Stimulated activated CD4-positive, alpha-beta T cell treated with anti-CD3 and anti-CD28 coated beads, Interleukin-12 subunit alpha, Interleukin-12 subunit beta, amount 100 ng/mL, for 24 hours (primary cell): ENCODE measurements at regions not wholly inside any gene's neighbourhood (a gene's known extent, or its start where the extent isn't known, plus 50 kb on each side); places are given as distances from the start of the nearest gene placed in this dataset.
"Not testable (repeated sequence)": the region's sequence is repeated elsewhere in the genome, so short reads cannot be mapped to it uniquely, and the experiment has no call there.

Experiments
- DNase-seq, 2 experiments: peaks; one replicate each; pipeline ENCODE4 v3.0.0-alpha.2; 2020; ENCODE audit warnings: low read depth in 2 of 2

GRCh38 chr6:113695516-113695915 is 161.6 kb upstream of the MARCKS start:
- DNase-seq, result no peak

- no peak for DNase-seq
These were observed 160.2 kb upstream of the MARCKS start for GRCh38 chr6:113696960-113697359.

DNA sequence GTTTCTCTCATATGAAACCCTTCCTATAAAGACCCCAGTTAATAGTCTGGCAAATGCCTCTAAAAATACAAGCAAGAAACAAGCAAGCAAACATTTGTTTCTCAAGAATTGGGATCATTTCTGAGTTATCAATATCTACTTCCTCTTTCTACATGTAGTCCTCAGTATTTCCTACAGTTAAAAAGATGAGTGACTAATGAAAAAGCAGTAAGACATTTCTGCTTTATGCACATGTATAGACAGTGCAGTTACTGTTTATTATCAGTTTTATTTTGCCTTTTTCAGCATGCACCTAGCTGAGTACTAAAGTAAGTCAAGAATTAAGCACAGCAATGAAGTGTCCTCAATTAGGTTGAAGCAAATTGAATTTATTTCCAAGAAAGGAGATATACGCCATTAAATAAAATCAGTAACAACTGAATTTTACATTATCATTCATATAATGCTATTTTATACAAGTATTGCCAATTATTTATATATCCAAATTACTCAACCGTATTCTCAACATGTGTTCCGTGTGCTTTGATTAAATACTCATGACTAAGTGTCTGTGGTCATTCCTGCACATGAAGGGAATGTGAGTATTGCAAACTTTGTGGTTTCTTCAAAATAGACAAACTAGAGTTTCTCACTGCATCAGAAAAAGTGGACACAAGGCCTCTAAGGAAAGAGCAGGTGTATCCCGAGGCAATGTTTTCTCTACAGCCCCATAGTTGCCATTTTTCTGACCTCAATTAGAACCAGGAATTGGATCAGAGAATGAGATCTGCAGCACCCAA is 159.3 kb upstream of the MARCKS start:
- DNase-seq, result no peak

DNA sequence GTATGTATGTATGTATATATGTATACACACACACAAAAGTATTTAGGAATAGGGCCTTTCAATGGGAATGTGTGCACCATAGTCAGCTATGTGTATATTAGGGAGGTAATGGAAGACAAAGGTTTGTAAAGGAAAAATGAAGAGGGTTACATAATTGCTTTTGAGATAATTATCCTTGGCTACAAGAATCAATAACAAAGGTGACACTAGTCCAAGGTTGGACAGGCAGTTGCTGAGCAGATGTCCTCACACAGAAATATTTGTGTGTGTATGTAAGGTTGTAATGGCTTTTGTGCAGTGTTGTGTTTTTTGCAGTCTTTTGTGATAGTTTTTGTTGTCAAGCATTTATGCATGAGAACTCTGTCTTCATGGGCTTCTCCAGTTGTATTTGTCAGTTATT is 157.9 kb upstream of the MARCKS start:
- no peak for DNase-seq

DNA sequence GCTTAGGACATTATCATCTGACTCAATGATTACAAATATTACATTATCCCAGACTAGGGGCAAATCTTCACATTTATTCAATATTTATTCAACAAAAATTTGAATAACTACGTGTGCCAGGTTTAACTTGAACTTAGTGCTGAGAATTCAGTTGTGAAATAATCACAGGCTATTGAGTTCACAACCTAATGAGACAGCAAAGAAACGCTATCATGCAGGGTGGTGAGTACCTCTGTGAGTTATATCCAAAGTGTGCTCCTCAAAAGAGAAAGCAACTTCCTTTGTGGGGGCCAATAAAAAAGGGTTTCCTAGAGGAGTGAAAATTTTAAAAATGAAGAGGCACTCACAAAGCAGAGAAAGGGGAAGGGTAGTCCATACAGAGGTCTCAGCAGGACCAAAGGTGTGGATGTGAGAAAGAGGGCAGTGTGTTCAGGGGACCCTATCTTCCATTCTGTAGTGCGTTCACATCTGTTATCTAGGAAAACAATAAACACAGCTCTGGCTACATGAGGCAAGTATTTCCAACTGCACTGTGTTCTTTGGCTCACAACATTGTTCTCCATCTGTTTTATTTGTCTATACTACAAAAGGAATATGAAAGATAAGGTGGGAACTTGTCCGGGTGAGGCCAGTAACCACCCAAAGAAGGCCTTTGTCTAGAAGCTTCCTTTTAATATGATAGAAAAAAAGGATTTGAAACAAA is 155.4 kb upstream of the MARCKS start:
- no peak for DNase-seq

DNA sequence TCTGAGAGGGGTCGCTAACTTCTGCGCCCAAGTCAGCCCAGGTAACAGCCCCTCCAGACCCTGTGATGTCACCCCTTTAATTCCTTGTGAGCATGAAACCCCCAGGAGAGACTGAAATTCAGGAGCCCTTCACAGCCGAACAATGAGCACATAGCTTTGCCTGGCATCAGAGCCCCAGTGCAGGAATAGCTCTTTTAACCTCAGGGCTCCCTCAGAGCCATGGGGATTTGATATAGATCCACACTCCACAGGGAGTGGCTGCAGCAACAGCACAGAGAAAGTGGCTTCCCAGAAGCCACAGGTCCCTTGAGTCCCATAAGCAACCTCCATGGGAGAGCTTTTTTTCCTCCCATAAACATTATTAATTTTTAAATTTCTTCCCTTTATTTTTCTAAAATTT is 150.0 kb upstream of the MARCKS start:
- no peak for DNase-seq

GRCh38 chr6:113709936-113710509 is 147.1 kb upstream of the MARCKS start:
- DNase-seq, result no peak

DNA sequence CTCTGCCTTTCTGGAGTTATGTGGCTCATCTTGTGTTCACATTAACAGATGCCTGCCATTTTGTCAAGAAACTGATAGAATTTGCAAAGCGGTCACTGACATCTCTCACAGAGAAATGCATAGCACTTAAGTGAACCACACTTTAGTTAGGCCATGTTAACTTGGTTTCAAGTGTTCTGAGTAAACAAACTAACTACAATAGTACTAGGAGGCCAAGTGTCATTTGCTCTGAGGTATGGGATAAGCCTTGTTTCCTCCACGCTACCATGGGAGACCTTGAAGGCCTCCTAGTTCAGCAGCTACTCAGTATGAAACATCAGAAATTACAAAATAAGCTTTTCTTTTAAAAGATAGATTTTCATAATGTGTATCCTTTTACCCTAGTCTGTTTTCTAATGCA is 143.5 kb upstream of the MARCKS start:
- DNase-seq, result no peak

DNA sequence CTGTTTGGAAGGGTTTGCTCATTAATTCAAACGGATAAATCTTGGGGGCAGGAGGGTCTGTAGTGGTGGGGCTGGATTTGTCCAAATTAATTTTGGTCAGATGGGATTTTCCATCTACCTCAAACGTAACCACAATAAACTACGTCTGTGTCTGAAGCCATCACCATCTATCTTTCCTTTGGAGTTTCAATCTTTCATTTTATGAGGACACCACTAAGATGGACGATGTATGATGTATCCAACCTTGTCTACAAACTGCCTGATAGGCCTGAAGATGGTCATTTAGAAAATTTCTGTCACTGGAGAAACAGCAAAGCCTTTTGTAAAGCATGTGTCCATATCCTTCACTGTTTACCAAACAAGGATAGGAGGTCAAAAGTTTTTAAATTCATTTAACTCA is 138.6 kb upstream of the MARCKS start:
- no peak for DNase-seq

DNA sequence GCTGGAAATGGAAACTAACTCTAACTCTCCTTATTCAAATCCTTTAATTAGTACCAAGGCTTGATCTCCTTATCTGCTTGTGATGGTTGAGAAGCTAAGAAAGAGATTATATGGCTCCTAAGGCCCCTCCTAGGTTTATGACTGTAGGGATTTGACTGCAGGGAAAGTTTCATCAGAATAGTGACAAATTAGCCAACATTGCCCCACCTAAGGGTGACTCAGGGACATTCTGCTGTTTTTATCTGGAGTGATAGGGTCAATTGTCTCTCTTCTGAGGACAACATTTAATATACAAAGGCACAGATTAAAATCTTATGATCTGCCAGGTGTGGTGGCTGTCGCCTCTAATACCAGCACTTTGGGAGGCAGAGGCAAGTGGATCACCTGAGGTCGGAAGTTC is 138.1 kb upstream of the MARCKS start:
- no peak for DNase-seq

- DNase-seq, result no peak
These were observed 137.6 kb upstream of the MARCKS start for GRCh38 chr6:113719545-113719944.

DNA sequence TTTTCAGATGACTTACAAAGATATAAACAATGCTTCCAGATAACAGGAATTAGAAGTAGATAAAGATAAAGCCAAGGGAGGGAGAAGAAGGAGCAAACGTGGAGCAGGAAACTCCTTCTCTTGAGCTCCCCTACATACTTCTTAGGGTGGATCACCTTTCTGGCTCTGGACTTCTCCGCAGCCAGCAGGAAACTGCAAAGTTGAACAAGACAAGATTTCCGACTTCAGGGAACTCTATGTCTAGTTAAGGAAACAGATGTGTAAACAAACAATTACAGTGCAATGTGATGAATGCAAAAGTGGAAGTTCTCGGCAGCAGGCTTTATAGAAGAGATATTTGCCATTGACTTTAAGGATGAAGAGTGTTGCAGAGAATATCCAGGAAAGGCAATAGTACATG is 134.0 kb upstream of the MARCKS start:
- DNase-seq, result no peak

- not testable (repeated sequence) for DNase-seq
These were observed 132.2 kb upstream of the MARCKS start for GRCh38 chr6:113724927-113725326.

GRCh38 chr6:113731541-113731940 is 125.6 kb upstream of the MARCKS start:
- no peak for DNase-seq

GRCh38 chr6:113732384-113732966 is 124.7 kb upstream of the MARCKS start:
- no peak for DNase-seq

DNA sequence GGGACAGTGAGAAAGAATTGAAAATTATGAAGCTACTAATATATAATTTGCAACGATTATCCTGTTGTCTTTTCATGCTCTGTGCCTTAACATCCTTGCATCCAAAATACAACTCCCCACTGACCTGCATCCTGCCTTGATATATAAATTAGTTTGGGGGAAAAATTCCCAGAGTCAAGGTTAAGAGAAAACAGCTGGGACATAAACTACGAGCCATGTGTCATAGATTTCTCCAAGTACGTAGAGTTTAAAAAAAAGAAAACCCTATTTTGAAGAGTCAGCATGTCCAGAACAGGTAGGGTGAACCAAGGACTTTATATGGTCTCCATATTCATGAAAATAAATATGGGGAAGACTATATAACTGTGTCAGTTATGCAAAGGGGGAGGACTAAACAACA is 123.8 kb upstream of the MARCKS start:
- no peak for DNase-seq

DNA sequence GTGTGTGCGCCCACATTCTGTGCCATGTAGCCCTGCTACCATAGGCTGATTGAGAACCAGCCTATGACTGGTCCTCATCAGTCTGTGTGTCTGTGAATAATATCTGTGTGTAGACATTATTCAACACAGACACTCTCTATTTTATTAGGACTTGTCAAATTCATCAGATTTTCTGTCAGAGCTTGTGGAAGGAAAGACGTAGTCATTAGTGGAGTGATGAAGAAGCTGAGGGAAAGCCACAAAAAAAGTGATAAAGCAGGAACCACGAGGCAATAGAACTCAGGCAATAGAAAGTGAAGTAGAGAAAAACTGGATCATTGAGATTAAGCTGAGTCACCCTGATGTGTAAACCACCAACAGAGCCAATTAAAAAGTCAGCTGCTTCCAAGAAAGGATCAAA is 122.2 kb upstream of the MARCKS start:
- no peak for DNase-seq

DNA sequence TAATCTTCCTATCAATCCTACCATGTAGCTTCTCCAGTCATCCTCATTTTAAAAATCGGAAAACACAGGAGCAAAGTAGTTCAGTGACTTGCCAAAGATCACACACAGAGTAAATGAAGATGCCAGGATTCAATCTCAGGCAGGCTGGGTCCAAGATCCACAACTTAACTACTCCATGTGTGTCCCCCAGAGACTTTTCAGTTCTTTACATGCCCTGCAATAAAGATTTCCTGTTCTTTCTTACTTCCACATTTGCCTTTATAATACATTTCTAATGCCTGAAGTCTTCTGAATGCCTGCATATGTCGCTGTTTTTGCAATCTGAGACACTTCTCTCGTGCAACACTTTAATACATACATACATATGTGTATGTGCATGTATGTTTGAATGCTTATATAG is 121.7 kb upstream of the MARCKS start:
- DNase-seq, result no peak

DNA sequence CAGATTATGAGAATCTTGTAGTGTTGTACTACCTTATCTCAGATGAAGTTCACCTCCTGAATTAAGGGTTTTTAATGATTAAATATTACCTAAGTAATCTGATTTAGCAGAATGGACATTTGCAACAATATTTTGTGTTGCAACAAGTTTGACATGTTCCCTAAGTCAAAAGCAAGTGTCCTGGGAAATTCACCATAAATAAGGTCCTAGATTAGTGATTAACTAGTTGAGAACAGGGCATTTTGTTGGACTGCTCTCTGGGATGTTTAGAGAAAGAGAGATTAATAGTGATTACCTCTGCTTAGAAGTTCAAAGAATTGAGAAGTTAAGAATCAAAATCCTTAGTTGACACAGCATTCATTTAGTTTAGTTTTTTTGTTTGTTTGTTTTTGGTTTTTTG is 120.2 kb upstream of the MARCKS start:
- DNase-seq, result no peak

DNA sequence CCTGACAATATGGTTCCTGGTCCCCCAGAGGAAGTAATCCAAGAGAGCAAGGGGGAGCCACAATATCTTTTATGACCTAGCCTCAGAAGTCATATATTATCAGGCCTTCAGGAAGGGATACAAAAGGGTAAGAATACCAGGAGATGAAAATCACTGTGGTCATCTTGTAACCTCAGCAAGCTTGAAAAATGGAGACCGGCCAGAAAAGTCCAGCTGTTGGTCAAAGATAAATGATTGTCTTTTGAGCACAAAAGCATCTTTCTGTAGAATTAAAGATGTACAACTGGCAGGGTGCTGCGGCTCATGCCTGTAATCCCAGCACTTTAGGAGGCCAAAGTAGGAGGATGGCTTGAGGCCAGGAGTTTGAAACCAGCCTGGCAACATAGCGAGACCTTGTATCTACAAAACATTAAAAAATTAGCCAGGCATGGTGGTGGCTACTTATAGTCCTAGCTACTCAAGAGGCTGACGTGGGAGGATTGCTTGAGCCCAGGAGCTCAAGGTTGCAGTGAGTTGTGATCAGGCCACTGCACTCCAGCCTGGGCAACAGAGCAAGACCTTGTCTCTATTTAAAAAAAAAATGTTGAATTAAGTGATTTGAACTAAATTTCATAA is 118.0 kb upstream of the MARCKS start:
- DNase-seq, result no peak

DNA sequence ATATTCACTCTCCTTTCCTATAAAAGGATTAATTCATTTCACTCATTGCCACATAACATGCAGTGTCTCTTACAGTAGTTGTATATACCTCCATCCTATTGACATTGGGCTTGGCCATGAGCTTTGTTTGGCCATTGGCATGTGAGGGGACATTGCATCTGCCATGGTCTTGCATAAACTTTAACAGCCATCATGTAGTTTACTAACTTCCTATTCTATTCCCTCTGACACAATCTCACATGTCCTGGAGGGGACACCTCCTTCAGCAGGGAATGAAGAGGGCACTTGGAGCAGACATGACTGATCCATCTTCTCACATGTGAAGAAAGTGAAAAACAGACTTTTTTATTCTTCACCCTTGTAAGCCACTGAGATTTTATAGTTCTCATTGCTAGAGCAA is 115.5 kb upstream of the MARCKS start:
- DNase-seq, result no peak

DNA sequence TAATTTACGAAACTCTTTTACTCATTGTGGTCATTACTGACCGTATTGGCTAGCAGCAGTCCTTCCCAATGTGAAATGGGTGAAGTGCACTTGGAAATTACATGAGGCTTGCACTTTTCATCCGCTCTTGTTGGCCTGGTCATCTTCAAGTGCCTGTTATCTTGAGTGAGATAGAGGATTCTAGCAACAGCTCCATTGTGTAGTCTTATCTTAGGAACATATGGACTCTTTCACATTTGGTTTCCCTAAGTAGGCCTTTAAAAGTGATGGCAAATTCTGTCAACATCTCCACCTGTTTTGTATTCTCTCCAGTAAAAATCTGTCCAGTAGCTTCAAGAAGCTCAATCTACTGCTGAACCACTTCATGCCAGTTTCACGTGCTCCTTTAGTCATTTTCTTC is 114.8 kb upstream of the MARCKS start:
- no peak for DNase-seq
